ENCODE measurements at regions not wholly inside any gene's neighbourhood (a gene's known extent, or its start where the extent isn't known, plus 50 kb on each side); places are given as distances from the start of the nearest gene placed in this dataset.

DNA sequence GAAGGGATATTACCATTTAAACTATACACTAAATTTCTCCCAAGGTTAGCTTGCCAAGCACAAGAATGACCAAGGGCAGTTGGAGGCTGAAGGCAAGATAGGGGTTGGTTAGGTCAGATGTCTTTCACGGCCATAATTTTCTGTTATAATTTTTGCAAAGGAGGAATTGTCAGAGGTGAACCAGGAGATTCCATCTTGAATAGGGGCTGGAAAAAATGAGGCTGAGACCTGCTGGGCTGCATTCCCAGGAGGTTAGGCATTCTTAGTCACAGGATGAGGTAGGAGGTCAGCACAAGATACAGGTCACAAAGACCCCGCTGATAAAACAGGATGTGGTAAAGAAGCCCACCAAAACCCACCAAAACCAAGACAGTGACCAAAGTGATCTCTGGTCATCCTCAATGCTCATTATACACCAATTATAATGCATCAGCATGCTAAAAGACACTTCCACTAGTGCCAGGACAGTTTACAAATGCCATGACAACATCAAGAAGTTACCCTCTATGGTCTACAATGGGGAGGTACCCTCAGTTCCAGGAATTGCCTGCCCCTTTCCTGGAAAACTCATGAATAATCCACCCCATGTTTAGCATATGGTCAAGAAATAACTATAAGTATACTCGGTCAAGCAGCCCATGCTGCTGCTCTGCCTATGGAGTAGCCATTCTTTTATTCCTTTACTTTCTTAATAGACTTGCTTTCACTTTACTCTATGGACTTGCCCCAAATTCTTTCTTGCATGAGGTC lies 371.8 kb upstream of the SULF2 start:
- no peak overlapping the region for H3K27ac ChIP-seq (ENCODE audit: low read depth in 2 of 2, low read length in 2 of 2)
- H3K4me1 ChIP-seq (ENCODE audit: control insufficient read depth in 2 of 3, insufficient read depth in 2 of 3, low read depth in 1 of 3, low read length in 3 of 3), result no peaks in the 10 kb centered on the region
- no peak overlapping the region for H3K9ac ChIP-seq (ENCODE audit: low read length in 3 of 3)
- intact Hi-C loops (cut with DNase I), result no loop called here
- no peak overlapping the region for H3K4me3 ChIP-seq (ENCODE audit: low read length in 3 of 3)
- no peaks in the 10 kb centered on the region for H3K27me3 ChIP-seq (ENCODE audit: control insufficient read depth, insufficient read depth, low read length)
- H3K9me3 ChIP-seq (ENCODE audit: control insufficient read depth in 2 of 3, insufficient read depth in 1 of 3, low read length in 3 of 3), result peaks cover 0 to 6% (median 0%) of the 10 kb centered on the region in 3 donors
- FAIRE-seq (no peak), DNase-seq (no peak)
- no peaks in the 10 kb centered on the region for H3K36me3 ChIP-seq (ENCODE audit: control insufficient read depth in 2 of 3, insufficient read depth in 3 of 3, low read length in 3 of 3)
- TF ChIP-seq, protein P1, sequence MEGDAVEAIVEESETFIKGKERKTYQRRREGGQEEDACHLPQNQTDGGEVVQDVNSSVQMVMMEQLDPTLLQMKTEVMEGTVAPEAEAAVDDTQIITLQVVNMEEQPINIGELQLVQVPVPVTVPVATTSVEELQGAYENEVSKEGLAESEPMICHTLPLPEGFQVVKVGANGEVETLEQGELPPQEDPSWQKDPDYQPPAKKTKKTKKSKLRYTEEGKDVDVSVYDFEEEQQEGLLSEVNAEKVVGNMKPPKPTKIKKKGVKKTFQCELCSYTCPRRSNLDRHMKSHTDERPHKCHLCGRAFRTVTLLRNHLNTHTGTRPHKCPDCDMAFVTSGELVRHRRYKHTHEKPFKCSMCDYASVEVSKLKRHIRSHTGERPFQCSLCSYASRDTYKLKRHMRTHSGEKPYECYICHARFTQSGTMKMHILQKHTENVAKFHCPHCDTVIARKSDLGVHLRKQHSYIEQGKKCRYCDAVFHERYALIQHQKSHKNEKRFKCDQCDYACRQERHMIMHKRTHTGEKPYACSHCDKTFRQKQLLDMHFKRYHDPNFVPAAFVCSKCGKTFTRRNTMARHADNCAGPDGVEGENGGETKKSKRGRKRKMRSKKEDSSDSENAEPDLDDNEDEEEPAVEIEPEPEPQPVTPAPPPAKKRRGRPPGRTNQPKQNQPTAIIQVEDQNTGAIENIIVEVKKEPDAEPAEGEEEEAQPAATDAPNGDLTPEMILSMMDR (IDR thresholded peaks at IDR 0.05; ENCODE audit: borderline replicate concordance, extremely low read depth, insufficient read depth), result no peak

DNA sequence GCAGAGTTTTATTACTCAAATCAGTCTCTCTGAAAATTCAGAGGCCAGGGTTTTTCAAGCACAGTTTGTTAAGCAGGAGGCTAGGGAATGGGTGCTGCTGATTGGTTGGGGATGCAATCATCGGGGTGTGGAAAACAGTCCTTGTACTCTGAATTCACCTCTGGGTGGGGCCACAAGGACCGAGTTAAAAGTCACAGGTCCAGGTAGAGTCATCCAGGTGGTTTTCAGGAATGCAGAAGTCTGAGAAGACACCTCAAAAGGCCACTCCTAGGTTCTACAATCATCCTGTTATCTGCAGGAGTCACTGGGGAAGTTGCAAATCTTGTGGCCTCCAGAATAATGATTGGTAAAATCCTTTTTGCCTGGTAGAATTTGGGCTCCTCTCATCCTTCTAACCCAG lies 371.2 kb upstream of the SULF2 start:
- Histone ChIP-seq H3K27me3 (ENCODE audit: control insufficient read depth, insufficient read depth, low read length) (no peaks in the 10 kb centered on the region), H3K9ac (ENCODE audit: low read length in 3 of 3) (no peak overlapping the region), H3K27ac (ENCODE audit: low read depth in 2 of 2, low read length in 2 of 2) (no peak overlapping the region), H3K4me3 (ENCODE audit: low read length in 3 of 3) (no peak overlapping the region), H3K9me3 (ENCODE audit: control insufficient read depth in 2 of 3, insufficient read depth in 1 of 3, low read length in 3 of 3) (peaks cover 0 to 6% (median 0%) of the 10 kb centered on the region in 3 donors), H3K36me3 (ENCODE audit: control insufficient read depth in 2 of 3, insufficient read depth in 3 of 3, low read length in 3 of 3) (no peaks in the 10 kb centered on the region), H3K4me1 (ENCODE audit: control insufficient read depth in 2 of 3, insufficient read depth in 2 of 3, low read depth in 1 of 3, low read length in 3 of 3) (no peaks in the 10 kb centered on the region)
- FAIRE-seq (no peak), DNase-seq (no peak)
- intact Hi-C loops (cut with DNase I), result no loop called here
- TF ChIP-seq, protein P1 (IDR thresholded peaks at IDR 0.05; ENCODE audit: borderline replicate concordance, extremely low read depth, insufficient read depth), result no peak

DNA sequence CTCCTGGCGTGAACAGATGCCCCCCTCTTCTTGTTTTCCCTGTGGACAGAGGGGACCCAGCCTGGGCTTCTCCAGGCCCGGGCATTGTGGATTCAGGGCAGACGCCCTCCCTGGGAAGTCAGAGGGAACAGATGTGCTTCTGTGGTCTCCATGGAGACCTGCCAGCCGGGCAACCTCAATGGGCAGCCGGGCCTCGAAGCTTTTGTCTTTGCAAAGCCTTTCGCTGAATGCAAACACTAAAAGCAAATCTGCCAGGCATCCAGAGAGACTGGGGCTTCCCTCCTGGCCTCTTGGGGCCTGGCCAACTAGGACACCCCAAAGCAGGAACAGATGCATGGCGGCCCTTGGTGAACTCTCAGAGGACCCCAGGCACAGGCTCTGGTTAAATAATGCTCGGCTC lies 370.0 kb upstream of the SULF2 start:
- intact Hi-C loops (cut with DNase I), result no loop called here
- FAIRE-seq, result no peak
- Histone ChIP-seq H3K36me3 (ENCODE audit: control insufficient read depth in 2 of 3, insufficient read depth in 3 of 3, low read length in 3 of 3) (no peaks in the 10 kb centered on the region), H3K27ac (ENCODE audit: low read depth in 2 of 2, low read length in 2 of 2) (no peak overlapping the region), H3K4me1 (ENCODE audit: control insufficient read depth in 2 of 3, insufficient read depth in 2 of 3, low read depth in 1 of 3, low read length in 3 of 3) (no peaks in the 10 kb centered on the region), H3K9me3 (ENCODE audit: control insufficient read depth in 2 of 3, insufficient read depth in 1 of 3, low read length in 3 of 3) (peaks cover 0 to 6% (median 0%) of the 10 kb centered on the region in 3 donors), H3K27me3 (ENCODE audit: control insufficient read depth, insufficient read depth, low read length) (no peaks in the 10 kb centered on the region), H3K4me3 (ENCODE audit: low read length in 3 of 3) (no peak overlapping the region), H3K9ac (ENCODE audit: low read length in 3 of 3) (no peak overlapping the region)
- TF ChIP-seq, protein P1 (IDR thresholded peaks at IDR 0.05; ENCODE audit: borderline replicate concordance, extremely low read depth, insufficient read depth), result no peak
- DNase-seq, result no peak
